GM12878 (cell line): ENCODE measurements at regions not wholly inside any gene's neighbourhood (a gene's known extent, or its start where the extent isn't known, plus 50 kb on each side); places are given as distances from the start of the nearest gene placed in this dataset.

ENCODE experiments used
- ATF7 ChIP-seq: fragments of 450-650 bp; IDR thresholded peaks from 2 replicates; pipeline ENCODE4 v1.6.1; 2016; ENCODE audit warnings: low read depth, mild to moderate bottlenecking
- CHD1 ChIP-seq: IDR thresholded peaks from 2 replicates; pipeline ENCODE4 v1.6.1; 2012; ENCODE audit warnings: low read depth, low read length, improper control_type of control experiment
- CHD4 ChIP-seq: fragments of 200-600 bp; sonication (generic); IDR thresholded peaks from 2 replicates; pipeline ENCODE4 v1.6.1; 2016; ENCODE audit warnings: mild to moderate bottlenecking
- ESRRA ChIP-seq: IDR thresholded peaks from 2 replicates; pipeline ENCODE4 v1.6.1; 2012; ENCODE audit warnings: mild to moderate bottlenecking, low read length, improper control_type of control experiment
- EZH2 ChIP-seq: IDR thresholded peaks from 2 replicates; pipeline ENCODE4 v1.6.1; 2012; ENCODE audit warnings: low read depth, mild to moderate bottlenecking, control low read depth, inconsistent platforms, low read length, borderline replicate concordance; ENCODE audit not compliant: control insufficient read depth
- FOXK2 ChIP-seq: fragments of 450-650 bp; IDR thresholded peaks from 2 replicates; pipeline ENCODE4 v1.6.1; 2017; ENCODE audit warnings: mild to moderate bottlenecking, moderate library complexity
- HDGF ChIP-seq: fragments of 450-650 bp; IDR thresholded peaks from 2 replicates; pipeline ENCODE4 v1.6.1; 2016; ENCODE audit warnings: antibody characterized with exemption
- IKZF2 ChIP-seq, 2 experiments: fragments of 450-650 bp; IDR thresholded peaks; 2 replicates each; pipeline ENCODE4 v1.6.1; 2017; ENCODE audit warnings: mild to moderate bottlenecking in 2 of 2, moderate library complexity in 2 of 2
- KDM1A ChIP-seq: fragments of 200-600 bp; sonication (generic); IDR thresholded peaks from 2 replicates; pipeline ENCODE4 v1.6.1; 2016; ENCODE audit warnings: borderline replicate concordance
- MTA3 ChIP-seq: IDR thresholded peaks from 2 replicates; pipeline ENCODE4 v1.6.1; 2012; ENCODE audit warnings: low read length, inconsistent platforms, borderline replicate concordance
- MYB ChIP-seq: fragments of 150-350 bp; IDR thresholded peaks from 2 replicates; pipeline ENCODE4 v1.6.1; 2014; ENCODE audit warnings: mild to moderate bottlenecking, low read depth, low read length, borderline replicate concordance
- RAD51 ChIP-seq: fragments of 450-650 bp; IDR thresholded peaks from 2 replicates; pipeline ENCODE4 v1.6.1; 2016; ENCODE audit warnings: moderate library complexity, mild to moderate bottlenecking, inconsistent platforms
- RELA ChIP-seq: fragments of 450-650 bp; IDR thresholded peaks from 2 replicates; pipeline ENCODE4 v1.8.0; 2014; ENCODE audit warnings: borderline replicate concordance; ENCODE audit not compliant: partially characterized antibody
- SMAD5 ChIP-seq: IDR thresholded peaks from 2 replicates; pipeline ENCODE4 v1.6.1; 2016; ENCODE audit warnings: antibody characterized with exemption, low read depth
- SPI1 ChIP-seq: IDR thresholded peaks from 2 replicates; pipeline ENCODE4 v1.6.1; 2011; ENCODE audit warnings: low read depth, mild to moderate bottlenecking, low read length, moderate library complexity, borderline replicate concordance; ENCODE audit not compliant: insufficient read depth
- SRF ChIP-seq, 2 experiments: IDR thresholded peaks; 2 replicates each; pipeline ENCODE4 v1.6.1; 2011; ENCODE audit warnings: low read depth in 2 of 2, low read length in 2 of 2, mild to moderate bottlenecking in 1 of 2, moderate library complexity in 1 of 2
- TCF3 ChIP-seq: IDR thresholded peaks from 2 replicates; pipeline ENCODE4 v1.6.1; 2012; ENCODE audit warnings: low read depth, mild to moderate bottlenecking, low read length, borderline replicate concordance; ENCODE audit not compliant: insufficient read depth
- YBX1 ChIP-seq: fragments of 450-650 bp; IDR thresholded peaks from 2 replicates; pipeline ENCODE4 v1.6.1; 2016; ENCODE audit warnings: antibody characterized with exemption
- YY1 ChIP-seq: IDR thresholded peaks from 2 replicates; pipeline ENCODE4 v1.6.1; 2011; ENCODE audit warnings: low read depth, mild to moderate bottlenecking, low read length
- ZNF207 ChIP-seq: fragments of 450-650 bp; IDR thresholded peaks from 2 replicates; pipeline ENCODE4 v1.6.1; 2014; ENCODE audit warnings: antibody characterized with exemption, mild to moderate bottlenecking, borderline replicate concordance
- ZSCAN29 ChIP-seq: fragments of 450-650 bp; IDR thresholded peaks from 2 replicates; pipeline ENCODE4 v1.6.1; 2017; ENCODE audit warnings: mild to moderate bottlenecking, moderate library complexity
- ZZZ3 ChIP-seq: IDR thresholded peaks from 2 replicates; pipeline ENCODE4 v1.6.1; 2011; ENCODE audit warnings: low read depth; ENCODE audit not compliant: control insufficient read depth, insufficient read length
- TF ChIP-seq, protein P1 (sequence below): fragments of 450-650 bp; IDR thresholded peaks from 2 replicates; pipeline ENCODE4 v1.6.1; 2016; ENCODE audit warnings: mild to moderate bottlenecking, moderate library complexity, borderline replicate concordance
- TF ChIP-seq, protein P2 (sequence below): IDR thresholded peaks from 2 replicates; pipeline ENCODE4 v1.6.1; 2012; ENCODE audit warnings: improper control_type of control experiment, low read depth, low read length; ENCODE audit not compliant: insufficient replicate concordance

DNA sequence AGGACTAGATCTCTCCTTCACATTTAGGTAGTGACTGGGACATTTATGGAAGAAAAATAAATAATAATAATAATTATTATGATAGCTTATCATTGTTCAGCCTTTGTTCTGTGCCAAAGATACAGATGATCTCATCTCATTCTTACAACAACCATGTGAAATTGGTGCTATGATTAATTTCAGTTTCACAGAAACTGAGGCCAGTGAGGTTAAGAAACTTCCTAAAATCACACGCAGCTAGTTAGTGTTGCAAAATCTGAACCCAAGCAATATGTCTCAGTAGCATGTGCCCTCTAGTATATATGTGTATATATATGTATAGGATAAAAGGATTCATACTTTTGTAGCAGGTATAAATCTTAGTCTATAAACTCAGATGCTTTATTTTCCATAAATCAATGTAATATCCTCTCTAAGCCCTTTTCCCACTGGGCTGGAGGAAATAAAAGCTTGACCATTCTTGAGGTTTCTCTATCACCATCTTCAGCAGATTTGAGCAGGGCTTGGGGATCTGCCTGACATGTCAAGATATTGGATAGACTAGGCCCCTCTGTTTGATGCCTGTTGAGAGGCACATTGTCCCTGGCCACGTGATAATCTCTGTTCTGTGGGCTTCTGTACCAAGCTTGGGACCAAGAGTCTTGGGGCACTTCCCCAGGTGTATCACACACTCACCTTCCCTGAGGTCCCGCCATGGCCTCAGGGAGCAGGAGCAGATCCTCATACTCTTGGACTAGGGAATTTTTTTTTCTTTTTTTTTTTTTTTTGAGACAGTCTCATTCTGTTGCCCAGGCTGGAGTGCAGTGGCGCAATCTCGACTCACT lies 172.6 kb upstream of the NRP1 start (continued):
- TF ChIP-seq, protein P1, sequence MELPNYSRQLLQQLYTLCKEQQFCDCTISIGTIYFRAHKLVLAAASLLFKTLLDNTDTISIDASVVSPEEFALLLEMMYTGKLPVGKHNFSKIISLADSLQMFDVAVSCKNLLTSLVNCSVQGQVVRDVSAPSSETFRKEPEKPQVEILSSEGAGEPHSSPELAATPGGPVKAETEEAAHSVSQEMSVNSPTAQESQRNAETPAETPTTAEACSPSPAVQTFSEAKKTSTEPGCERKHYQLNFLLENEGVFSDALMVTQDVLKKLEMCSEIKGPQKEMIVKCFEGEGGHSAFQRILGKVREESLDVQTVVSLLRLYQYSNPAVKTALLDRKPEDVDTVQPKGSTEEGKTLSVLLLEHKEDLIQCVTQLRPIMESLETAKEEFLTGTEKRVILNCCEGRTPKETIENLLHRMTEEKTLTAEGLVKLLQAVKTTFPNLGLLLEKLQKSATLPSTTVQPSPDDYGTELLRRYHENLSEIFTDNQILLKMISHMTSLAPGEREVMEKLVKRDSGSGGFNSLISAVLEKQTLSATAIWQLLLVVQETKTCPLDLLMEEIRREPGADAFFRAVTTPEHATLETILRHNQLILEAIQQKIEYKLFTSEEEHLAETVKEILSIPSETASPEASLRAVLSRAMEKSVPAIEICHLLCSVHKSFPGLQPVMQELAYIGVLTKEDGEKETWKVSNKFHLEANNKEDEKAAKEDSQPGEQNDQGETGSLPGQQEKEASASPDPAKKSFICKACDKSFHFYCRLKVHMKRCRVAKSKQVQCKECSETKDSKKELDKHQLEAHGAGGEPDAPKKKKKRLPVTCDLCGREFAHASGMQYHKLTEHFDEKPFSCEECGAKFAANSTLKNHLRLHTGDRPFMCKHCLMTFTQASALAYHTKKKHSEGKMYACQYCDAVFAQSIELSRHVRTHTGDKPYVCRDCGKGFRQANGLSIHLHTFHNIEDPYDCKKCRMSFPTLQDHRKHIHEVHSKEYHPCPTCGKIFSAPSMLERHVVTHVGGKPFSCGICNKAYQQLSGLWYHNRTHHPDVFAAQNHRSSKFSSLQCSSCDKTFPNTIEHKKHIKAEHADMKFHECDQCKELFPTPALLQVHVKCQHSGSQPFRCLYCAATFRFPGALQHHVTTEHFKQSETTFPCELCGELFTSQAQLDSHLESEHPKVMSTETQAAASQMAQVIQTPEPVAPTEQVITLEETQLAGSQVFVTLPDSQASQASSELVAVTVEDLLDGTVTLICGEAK, result no peak
- TF ChIP-seq TCF3, result no peak
- TF ChIP-seq ZSCAN29, result no peak
- TF ChIP-seq MTA3, result no peak
- no peak for TF ChIP-seq RELA
- TF ChIP-seq SRF (IDR thresholded peaks at IDR 0.05; ENCODE audit: low read depth in 2 of 2, low read length in 2 of 2), result no peak
- no peak for TF ChIP-seq ESRRA
- no peak for TF ChIP-seq YY1
- no peak for TF ChIP-seq FOXK2
- no peak for TF ChIP-seq SMAD5
- peak; percentile 54 to 71; a peak in 3 of 4 replicates for TF ChIP-seq IKZF2 (IDR thresholded peaks at IDR 0.05)
- no peak for TF ChIP-seq EZH2
- no peak for TF ChIP-seq RAD51
- no peak for TF ChIP-seq CHD1
- TF ChIP-seq ZZZ3, result no peak
- TF ChIP-seq ZNF207, result no peak
- TF ChIP-seq, protein P2, sequence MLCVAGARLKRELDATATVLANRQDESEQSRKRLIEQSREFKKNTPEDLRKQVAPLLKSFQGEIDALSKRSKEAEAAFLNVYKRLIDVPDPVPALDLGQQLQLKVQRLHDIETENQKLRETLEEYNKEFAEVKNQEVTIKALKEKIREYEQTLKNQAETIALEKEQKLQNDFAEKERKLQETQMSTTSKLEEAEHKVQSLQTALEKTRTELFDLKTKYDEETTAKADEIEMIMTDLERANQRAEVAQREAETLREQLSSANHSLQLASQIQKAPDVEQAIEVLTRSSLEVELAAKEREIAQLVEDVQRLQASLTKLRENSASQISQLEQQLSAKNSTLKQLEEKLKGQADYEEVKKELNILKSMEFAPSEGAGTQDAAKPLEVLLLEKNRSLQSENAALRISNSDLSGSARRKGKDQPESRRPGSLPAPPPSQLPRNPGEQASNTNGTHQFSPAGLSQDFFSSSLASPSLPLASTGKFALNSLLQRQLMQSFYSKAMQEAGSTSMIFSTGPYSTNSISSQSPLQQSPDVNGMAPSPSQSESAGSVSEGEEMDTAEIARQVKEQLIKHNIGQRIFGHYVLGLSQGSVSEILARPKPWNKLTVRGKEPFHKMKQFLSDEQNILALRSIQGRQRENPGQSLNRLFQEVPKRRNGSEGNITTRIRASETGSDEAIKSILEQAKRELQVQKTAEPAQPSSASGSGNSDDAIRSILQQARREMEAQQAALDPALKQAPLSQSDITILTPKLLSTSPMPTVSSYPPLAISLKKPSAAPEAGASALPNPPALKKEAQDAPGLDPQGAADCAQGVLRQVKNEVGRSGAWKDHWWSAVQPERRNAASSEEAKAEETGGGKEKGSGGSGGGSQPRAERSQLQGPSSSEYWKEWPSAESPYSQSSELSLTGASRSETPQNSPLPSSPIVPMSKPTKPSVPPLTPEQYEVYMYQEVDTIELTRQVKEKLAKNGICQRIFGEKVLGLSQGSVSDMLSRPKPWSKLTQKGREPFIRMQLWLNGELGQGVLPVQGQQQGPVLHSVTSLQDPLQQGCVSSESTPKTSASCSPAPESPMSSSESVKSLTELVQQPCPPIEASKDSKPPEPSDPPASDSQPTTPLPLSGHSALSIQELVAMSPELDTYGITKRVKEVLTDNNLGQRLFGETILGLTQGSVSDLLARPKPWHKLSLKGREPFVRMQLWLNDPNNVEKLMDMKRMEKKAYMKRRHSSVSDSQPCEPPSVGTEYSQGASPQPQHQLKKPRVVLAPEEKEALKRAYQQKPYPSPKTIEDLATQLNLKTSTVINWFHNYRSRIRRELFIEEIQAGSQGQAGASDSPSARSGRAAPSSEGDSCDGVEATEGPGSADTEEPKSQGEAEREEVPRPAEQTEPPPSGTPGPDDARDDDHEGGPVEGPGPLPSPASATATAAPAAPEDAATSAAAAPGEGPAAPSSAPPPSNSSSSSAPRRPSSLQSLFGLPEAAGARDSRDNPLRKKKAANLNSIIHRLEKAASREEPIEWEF, result peak; percentile 20
- TF ChIP-seq YBX1, result no peak
- peak; percentile 92 for TF ChIP-seq ATF7
- no peak for TF ChIP-seq HDGF
- TF ChIP-seq CHD4, result no peak
- no peak for TF ChIP-seq KDM1A
- TF ChIP-seq SPI1, result no peak
- TF ChIP-seq MYB, result no peak
